Hepatocyte (in vitro differentiated cells): ENCODE measurements at regions not wholly inside any gene's neighbourhood (a gene's known extent, or its start where the extent isn't known, plus 50 kb on each side); places are given as distances from the start of the nearest gene placed in this dataset.

Source experiments
- DNase-seq: peaks from one replicate; pipeline ENCODE4 v3.0.0-alpha.2; 2016; ENCODE audit warnings: low spot score
- H2AFZ ChIP-seq: fragments of 200-600 bp; sonication (generic); 2 replicates; pipeline ENCODE4 v1.6.0; 2016; ENCODE audit warnings: antibody characterized with exemption, mild to moderate bottlenecking
- H3K27ac ChIP-seq: fragments of 200-600 bp; sonication (generic); 2 replicates; pipeline ENCODE4 v1.5.1; 2016; ENCODE audit warnings: mild to moderate bottlenecking
- H3K27me3 ChIP-seq: fragments of 200-600 bp; sonication (generic); 2 replicates; pipeline ENCODE4 v1.6.1; 2016
- H3K36me3 ChIP-seq: fragments of 200-600 bp; sonication (generic); replicated peaks from 2 replicates; pipeline ENCODE4 v1.5.1; 2016; ENCODE audit warnings: low read depth; ENCODE audit not compliant: insufficient read depth
- H3K4me1 ChIP-seq: fragments of 200-600 bp; sonication (generic); 2 replicates; pipeline ENCODE4 v1.5.1; 2016; ENCODE audit warnings: mild to moderate bottlenecking, moderate library complexity; ENCODE audit not compliant: insufficient read depth
- H3K4me2 ChIP-seq: fragments of 200-600 bp; sonication (generic); 2 replicates; pipeline ENCODE4 v1.6.0; 2016
- H3K4me3 ChIP-seq: fragments of 200-600 bp; sonication (generic); 2 replicates; pipeline ENCODE4 v1.5.1; 2016; ENCODE audit warnings: mild to moderate bottlenecking
- H3K79me2 ChIP-seq: fragments of 200-600 bp; sonication (generic); 2 replicates; pipeline ENCODE4 v1.6.0; 2017; ENCODE audit warnings: mild to moderate bottlenecking
- H3K9me2 ChIP-seq: fragments of 200-600 bp; sonication (generic); replicated peaks from 2 replicates; pipeline ENCODE4 v1.6.0; 2017; ENCODE audit warnings: mild to moderate bottlenecking; ENCODE audit not compliant: insufficient read depth
- H3K9me3 ChIP-seq: fragments of 200-600 bp; sonication (generic); 2 replicates; pipeline ENCODE4 v1.5.1; 2016; ENCODE audit warnings: low read depth, mild to moderate bottlenecking
- H4K20me1 ChIP-seq: fragments of 200-600 bp; sonication (generic); 2 replicates; pipeline ENCODE4 v1.6.0; 2016; ENCODE audit warnings: mild to moderate bottlenecking; ENCODE audit not compliant: insufficient read depth, poor library complexity, severe bottlenecking
- CTCF ChIP-seq: fragments of 200-600 bp; sonication (generic); IDR thresholded peaks from 2 replicates; pipeline ENCODE4 v1.5.1; 2016; ENCODE audit warnings: antibody characterized with exemption, mild to moderate bottlenecking; ENCODE audit not compliant: poor library complexity
- EZH2 ChIP-seq: fragments of 200-600 bp; sonication (generic); IDR thresholded peaks from 2 replicates; pipeline ENCODE4 v1.6.1; 2016; ENCODE audit warnings: antibody characterized with exemption, mild to moderate bottlenecking, borderline replicate concordance
- EZH2phosphoT487 ChIP-seq: fragments of 200-600 bp; sonication (generic); IDR thresholded peaks from one replicate; pipeline ENCODE4 v1.6.1; 2018; ENCODE audit warnings: antibody characterized with exemption, mild to moderate bottlenecking, low read depth, moderate library complexity; ENCODE audit not compliant: unreplicated experiment, severe bottlenecking
- WGBS: methylation state at CpG from one replicate; pipeline ENCODE4 v1.1.6; 2016; ENCODE audit warnings: low lambda C conversion rate; ENCODE audit errors: missing lambda C conversion rate; 5-methylcytosine and 5-hydroxymethylcytosine counted together

- DNase-seq, result no peak
- H3K4me2 ChIP-seq, result no peak overlapping the region
- H2AFZ ChIP-seq, result no peak overlapping the region
- WGBS, result 76% methylated on average over 1 of the region's 1 CpG
- H3K4me1 ChIP-seq, result peaks cover 9% of the 10 kb centered on the region
- no peaks in the 10 kb centered on the region for H3K79me2 ChIP-seq
- H4K20me1 ChIP-seq, result no peaks in the 10 kb centered on the region
- no peak overlapping the region for H3K4me3 ChIP-seq
- no peaks in the 10 kb centered on the region for H3K9me3 ChIP-seq
- H3K36me3 ChIP-seq, result no peaks in the 10 kb centered on the region
- H3K27ac ChIP-seq, result no peak overlapping the region
- no peaks in the 10 kb centered on the region for H3K27me3 ChIP-seq
- TF ChIP-seq CTCF (no peak), EZH2 (no peak), EZH2phosphoT487 (no peak)
- H3K9me2 ChIP-seq, result no peaks in the 10 kb centered on the region
These were observed 58.8 kb upstream of the SLC22A23 start for GRCh38 chr6:3515669-3516068.

GRCh38 chr6:3513416-3513815, 56.6 kb upstream of the SLC22A23 start:
- Histone ChIP-seq H2AFZ (no peak overlapping the region), H3K9me2 (no peaks in the 10 kb centered on the region), H3K36me3 (no peaks in the 10 kb centered on the region), H4K20me1 (no peaks in the 10 kb centered on the region), H3K27me3 (no peaks in the 10 kb centered on the region), H3K79me2 (no peaks in the 10 kb centered on the region), H3K4me1 (peaks cover 5% of the 10 kb centered on the region), H3K9me3 (no peaks in the 10 kb centered on the region), H3K27ac (no peak overlapping the region), H3K4me3 (no peak overlapping the region), H3K4me2 (no peak overlapping the region)
- WGBS, result 93% methylated on average over 9 of the region's 9 CpGs
- TF ChIP-seq EZH2phosphoT487 (no peak), EZH2 (no peak), CTCF (no peak)
- DNase-seq, result no peak

GRCh38 chr6:3512832-3513231, 56.0 kb upstream of the SLC22A23 start:
- Histone ChIP-seq H2AFZ (no peak overlapping the region), H4K20me1 (no peaks in the 10 kb centered on the region), H3K9me3 (no peaks in the 10 kb centered on the region), H3K4me2 (no peak overlapping the region), H3K27ac (no peak overlapping the region), H3K36me3 (no peaks in the 10 kb centered on the region), H3K79me2 (no peaks in the 10 kb centered on the region), H3K4me1 (peaks cover under 1% of the 10 kb centered on the region), H3K27me3 (no peaks in the 10 kb centered on the region), H3K9me2 (no peaks in the 10 kb centered on the region), H3K4me3 (no peak overlapping the region)
- TF ChIP-seq EZH2 (no peak), CTCF (no peak), EZH2phosphoT487 (no peak)
- 97% methylated on average over 5 of the region's 5 CpGs for WGBS
- no peak for DNase-seq

GRCh38 chr6:3510617-3511016, 53.8 kb upstream of the SLC22A23 start:
- Histone ChIP-seq H3K9me3 (no peaks in the 10 kb centered on the region), H4K20me1 (no peaks in the 10 kb centered on the region), H3K27me3 (no peaks in the 10 kb centered on the region), H3K4me2 (no peak overlapping the region), H3K27ac (no peak overlapping the region), H3K36me3 (no peaks in the 10 kb centered on the region), H3K4me3 (no peak overlapping the region), H2AFZ (no peak overlapping the region), H3K9me2 (no peaks in the 10 kb centered on the region), H3K4me1 (peaks cover 10% of the 10 kb centered on the region), H3K79me2 (no peaks in the 10 kb centered on the region)
- no peak for DNase-seq
- 71% methylated on average over 8 of the region's 8 CpGs for WGBS
- TF ChIP-seq EZH2 (no peak), CTCF (no peak)
